IPS-18c (cell line): ENCODE measurements at regions not wholly inside any gene's neighbourhood (a gene's known extent, or its start where the extent isn't known, plus 50 kb on each side); places are given as distances from the start of the nearest gene placed in this dataset.
"Not testable (repeated sequence)": the region's sequence is repeated elsewhere in the genome, so short reads cannot be mapped to it uniquely, and the experiment has no call there.

Experiments used
- H3K4me3 ChIP-seq: 2 replicates; pipeline ENCODE4 v1.7.0; 2013; ENCODE audit warnings: low read depth, mild to moderate bottlenecking, low read length, moderate library complexity; ENCODE audit not compliant: insufficient read depth
- H3K9me3 ChIP-seq: one replicate; pipeline ENCODE4 v1.6.1; 2013; ENCODE audit warnings: mild to moderate bottlenecking, low read length, moderate library complexity; ENCODE audit not compliant: control insufficient read depth, insufficient read depth

DNA sequence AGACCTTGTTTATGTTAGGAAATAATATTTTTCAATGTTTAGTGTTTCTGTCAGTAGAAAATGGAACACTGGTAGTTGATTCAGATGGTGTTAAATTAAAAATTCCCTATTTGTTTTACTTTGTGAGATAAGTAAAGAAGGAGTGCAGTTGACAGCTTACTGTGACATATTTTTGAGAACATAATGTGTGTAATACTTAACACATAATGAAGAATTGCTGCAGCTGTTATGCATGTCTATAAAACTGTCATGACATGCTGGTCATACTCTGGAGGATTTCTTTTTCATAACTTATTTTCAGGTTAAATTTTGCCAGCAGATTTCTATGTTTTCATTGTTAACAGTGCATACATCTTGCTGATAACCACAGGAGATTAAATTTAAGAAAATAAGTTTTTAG is 296.1 kb downstream of the CTH start:
- Histone ChIP-seq H3K9me3 (no peaks in the 10 kb centered on the region), H3K4me3 (no peak overlapping the region)

DNA sequence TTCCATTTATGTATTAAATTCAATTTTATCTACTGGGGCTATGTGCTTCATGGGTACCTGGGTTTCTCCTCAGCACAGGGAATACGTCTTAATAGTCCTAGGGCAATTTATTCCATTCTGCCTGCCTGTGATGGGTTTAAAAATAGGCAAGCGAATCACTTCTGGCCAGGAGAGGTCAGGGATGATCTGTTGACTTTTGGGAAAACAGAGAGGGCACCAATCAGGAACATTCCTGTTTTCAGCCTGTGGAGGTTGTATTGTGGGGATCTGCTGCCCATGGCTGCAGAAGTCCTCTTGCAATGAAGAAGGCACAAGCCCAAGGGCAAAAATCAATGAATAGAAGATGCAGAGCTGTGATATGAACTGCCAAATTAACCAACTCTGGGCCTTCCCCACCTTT is 303.1 kb downstream of the CTH start:
- Histone ChIP-seq H3K9me3 (no peaks in the 10 kb centered on the region), H3K4me3 (no peak overlapping the region)

DNA sequence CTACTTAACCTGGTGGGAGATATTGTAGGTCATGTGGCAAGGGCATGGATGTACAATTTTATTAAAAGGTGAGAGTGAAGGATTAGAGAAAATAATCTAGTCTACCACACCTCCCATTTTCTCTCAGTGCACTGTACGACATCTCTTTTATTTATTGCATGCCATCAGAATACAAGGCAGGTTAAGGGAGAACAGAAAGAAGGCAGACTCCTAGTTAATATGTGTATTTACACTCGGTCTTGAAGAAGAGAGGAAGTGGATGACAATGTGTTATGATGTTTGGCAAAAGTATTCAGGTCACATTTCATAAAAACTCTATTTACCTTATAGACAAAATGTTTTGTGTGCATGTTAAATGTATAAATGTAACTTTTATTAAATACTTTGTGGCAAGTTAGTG is 306.1 kb downstream of the CTH start:
- H3K9me3 ChIP-seq: no peaks in the 10 kb centered on the region

DNA sequence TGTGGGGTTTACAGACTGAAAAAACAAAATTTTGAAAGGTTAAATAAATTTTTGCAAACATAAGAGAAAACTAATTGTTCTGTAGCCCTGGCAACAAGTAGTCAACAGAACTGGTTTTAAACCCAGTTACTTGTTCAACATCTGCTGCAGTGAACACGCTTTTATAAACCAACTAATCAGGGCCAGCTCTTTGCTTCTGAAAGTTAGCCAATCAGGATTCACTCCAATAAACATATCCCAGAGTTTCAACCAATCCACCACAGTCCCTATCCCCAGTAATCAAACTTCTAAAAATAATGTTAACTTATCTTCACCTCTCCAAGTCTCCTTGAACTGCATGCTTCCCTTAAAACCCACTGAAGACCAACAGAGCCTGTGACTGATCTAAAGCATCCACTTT is 306.6 kb downstream of the CTH start:
- H3K4me3 ChIP-seq: no peak overlapping the region

More for the DNA sequence above, 306.1 kb downstream of the CTH start:
- H3K4me3 ChIP-seq: no peak overlapping the region

DNA sequence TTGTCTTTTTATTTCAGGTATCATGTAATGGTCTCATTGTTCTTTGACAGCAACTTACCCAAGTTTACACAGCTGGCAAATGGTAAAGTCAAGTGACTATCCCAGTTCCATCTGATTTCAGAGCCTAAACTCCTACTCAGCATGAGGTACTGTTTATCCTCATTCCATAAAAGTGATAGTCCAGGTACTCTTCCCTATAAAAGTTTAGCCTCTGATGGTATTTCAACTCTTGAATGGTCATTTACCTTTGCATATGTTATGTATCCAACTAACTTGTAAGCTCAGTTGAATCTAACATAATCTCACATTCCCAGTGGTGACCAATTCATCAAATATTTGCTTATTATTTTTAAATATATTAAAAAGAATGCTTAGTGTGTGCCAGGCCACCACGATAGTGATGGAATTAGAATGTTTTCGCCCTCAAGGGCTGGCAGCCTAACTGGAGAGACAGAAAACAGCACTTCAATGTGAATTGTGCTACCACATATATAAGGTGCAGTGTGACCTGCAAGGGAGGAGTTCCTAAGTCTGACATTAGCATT is 307.1 kb downstream of the CTH start:
- no peaks in the 10 kb centered on the region for H3K9me3 ChIP-seq
- H3K4me3 ChIP-seq: no peak overlapping the region

More for the DNA sequence above, 306.6 kb downstream of the CTH start:
- H3K9me3 ChIP-seq: no peaks in the 10 kb centered on the region

DNA sequence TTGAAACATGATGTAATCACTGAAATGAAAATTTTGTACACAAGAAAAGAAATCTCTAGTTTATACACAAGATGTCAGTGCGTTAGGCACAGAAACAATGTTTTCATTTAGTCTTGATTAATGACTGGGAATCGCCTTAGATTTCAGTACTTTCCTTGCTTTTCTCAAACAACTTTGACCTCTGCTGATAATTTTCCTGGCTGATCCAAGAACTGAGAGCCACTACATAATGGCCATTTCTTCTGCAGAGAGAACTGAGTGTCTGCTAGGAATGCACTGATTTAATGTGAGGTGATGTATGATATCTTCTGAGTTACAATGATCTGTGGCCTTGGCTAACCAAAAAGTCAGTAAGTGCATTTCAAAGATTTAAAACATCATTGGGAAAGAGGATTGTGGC is 308.1 kb downstream of the CTH start:
- Histone ChIP-seq H3K9me3 (no peaks in the 10 kb centered on the region), H3K4me3 (no peak overlapping the region)

DNA sequence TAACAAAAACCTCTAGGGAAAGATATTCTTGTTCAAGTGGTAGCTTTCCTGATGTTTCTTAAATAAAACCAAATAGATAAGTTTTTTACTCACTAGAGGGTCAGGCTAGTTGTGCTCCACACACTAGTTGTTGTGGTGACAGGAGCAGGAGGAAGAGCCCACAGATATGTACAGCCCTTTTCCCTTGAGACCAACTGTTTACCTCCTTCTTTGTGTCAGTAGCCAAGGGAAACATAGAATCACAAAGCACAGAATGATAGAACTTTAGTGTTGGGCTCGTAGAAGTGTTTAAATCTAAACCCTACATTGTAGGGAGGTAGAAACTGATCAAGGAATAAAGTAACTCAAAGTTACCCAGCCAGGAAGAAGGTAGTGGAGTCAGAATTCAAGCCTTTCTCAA is 309.0 kb downstream of the CTH start:
- peaks cover 2% of the 10 kb centered on the region for H3K9me3 ChIP-seq
- H3K4me3 ChIP-seq: no peak overlapping the region

DNA sequence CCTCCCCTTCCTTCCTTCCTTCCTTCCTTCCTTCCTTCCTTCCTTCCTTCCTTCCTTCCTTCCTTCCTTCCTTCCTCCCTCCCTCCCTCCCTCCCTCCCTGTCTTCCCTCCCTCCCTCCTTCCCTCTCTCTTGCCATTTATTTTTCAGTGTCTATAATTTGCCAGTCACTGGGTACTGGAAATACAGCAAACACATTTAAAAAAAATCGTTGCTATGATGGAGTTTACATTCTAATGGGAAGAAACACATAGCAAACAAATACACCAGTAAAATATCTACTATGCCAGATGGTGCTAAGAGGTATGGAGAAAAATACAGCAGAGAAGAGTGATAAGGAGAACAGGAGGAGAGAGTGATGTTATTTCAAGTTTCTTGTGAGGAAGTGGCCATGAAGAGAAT is 309.5 kb downstream of the CTH start:
- H3K4me3 ChIP-seq: no peak overlapping the region

DNA sequence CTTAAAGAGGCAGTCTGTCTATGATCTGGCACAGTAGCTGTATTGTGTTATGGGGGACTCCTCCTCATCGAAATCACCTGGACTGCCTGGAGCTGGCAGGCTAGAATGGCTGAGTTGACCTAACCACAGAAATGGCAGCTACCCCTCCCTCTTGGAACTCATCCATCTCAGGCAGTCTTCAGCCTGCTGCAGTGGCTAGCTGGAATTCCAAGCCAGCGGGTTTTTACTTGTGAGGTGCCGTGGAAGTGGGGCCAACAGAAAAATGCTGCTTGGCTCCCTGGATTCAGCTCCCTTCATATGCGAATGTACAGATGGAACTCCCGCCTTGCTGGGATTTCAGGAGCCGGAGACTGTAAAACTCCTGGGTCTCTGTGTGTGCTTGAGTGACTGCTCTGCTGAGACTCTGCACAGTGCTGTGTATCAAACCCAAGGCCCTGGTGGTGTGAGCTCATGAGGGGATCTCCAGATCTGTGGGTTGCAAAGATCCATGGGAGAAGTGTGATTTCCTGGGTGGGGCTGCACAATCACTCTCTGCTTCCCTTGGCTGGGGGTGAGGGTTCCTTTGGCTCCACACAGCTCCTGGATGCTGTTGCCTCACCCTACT is 316.9 kb downstream of the CTH start:
- Histone ChIP-seq H3K9me3 (peaks cover 6% of the 10 kb centered on the region), H3K4me3 (no peak overlapping the region)

More for the DNA sequence above, 309.5 kb downstream of the CTH start:
- peaks cover 2% of the 10 kb centered on the region for H3K9me3 ChIP-seq

DNA sequence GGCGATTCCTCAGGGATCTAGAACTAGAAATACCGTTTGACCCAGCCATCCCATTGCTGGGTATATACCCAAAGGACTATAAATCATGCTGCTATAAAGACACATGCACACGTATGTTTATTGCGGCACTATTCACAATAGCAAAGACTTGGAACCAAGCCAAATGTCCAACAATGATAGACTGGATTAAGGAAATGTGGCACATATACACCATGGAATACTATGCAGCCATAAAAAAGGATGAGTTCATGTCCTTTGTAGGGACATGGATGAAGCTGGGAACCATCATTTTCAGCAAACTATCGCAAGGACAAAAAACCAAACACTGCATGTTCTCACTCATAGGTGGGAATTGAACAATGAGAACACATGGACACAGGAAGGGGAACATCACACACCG is 311.1 kb downstream of the PTGER3 start:
- H3K4me3 ChIP-seq, H3K9me3 ChIP-seq: not testable (repeated sequence)

DNA sequence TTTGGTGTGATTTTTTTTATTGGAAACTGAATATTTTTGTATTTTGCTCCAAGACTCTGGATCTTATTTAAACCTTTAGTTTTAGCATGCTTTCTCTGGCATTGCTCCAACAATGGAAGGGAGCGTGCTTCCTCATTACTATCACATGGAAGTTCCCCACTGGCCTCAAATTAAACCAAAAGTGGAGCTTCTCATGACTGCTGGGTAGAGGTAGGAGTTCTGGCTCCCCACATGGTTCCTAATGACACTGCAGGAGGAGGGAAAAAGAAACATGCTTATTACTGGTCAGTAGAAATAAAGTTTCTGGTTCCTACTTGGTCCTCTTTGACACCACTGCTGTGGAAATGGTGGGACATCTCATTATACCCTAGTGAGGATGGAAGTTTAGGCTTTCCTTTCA is 310.5 kb downstream of the PTGER3 start:
- Histone ChIP-seq H3K9me3 (no peaks in the 10 kb centered on the region), H3K4me3 (no peak overlapping the region)

DNA sequence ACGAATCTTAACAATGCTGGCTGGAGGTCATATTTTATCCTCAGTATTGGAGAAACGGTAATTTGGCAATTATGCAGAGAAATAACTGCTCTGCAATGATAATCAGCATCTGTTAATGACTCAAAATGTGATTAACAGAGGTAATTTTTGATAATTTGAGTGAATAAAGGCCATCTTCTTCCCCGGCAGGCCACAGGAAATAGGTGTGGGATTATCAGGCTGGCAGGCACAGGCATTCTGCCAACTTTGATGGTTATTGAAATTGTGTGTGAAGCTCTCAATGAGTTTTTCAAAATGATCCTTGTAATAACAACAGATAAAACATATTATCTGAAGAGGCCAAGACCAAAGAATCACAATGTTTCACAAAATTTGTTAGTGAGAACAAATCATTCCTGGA is 309.0 kb downstream of the PTGER3 start:
- Histone ChIP-seq H3K4me3 (no peak overlapping the region), H3K9me3 (no peaks in the 10 kb centered on the region)

DNA sequence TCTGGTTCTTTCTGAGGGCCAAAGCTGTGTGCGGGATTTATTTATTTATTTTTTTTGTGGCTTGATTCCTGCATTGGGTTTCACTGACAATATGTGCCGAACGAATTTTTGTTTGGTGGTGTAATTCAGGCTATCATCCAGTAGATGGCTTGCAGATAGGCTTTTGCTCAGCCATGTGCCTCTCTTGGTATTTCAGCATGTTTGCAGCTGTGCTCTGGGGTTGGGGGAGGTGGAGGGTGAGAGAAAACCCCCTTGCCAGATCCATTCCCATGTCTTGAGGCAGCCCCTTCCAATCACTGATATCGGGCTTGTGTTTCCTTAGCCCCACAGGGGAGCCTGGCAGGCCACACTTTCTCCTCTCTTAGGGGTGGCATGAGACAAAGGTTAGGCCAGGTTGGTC is 302.4 kb downstream of the PTGER3 start:
- Histone ChIP-seq H3K4me3 (no peak overlapping the region), H3K9me3 (no peaks in the 10 kb centered on the region)

DNA sequence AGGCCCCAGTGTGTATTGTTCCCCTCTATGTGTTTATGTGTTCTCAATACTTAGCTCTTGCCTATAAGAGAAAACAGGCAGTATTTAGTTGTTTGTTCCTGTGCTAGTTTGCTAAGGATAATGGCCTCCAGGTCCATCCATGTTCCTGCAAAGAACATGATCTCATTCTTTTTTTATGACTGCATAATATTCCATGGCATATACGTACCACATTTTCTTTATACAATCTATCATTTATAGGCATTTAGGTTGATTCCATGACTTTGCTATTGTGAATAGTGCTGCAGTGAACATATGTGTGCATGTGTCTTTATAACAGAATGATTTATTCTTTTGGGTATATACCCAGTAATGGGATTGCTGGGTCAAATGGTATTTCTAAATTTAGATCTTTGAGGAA is 301.6 kb downstream of the PTGER3 start:
- H3K9me3 ChIP-seq, H3K4me3 ChIP-seq: not testable (repeated sequence)

DNA sequence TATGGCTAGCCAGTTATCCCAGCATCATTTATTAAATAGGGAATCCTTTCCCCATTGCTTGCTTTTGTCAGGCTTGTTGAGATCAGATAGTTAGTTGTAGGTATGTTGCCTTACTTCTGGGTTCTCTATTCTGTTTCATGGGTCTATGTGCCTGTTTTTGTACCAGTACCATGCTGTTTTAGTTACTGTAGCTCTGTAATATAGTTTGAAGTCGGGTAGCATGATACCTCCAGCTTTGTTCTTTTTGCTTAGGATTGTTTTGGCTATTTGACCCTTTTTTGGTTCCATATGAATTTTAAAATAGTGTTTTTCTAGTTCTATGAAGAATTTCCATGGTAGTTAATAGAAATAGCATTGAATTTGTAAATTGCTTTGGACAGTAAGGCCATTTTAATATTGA is 300.5 kb downstream of the PTGER3 start:
- not testable (repeated sequence) for H3K9me3 ChIP-seq, H3K4me3 ChIP-seq

DNA sequence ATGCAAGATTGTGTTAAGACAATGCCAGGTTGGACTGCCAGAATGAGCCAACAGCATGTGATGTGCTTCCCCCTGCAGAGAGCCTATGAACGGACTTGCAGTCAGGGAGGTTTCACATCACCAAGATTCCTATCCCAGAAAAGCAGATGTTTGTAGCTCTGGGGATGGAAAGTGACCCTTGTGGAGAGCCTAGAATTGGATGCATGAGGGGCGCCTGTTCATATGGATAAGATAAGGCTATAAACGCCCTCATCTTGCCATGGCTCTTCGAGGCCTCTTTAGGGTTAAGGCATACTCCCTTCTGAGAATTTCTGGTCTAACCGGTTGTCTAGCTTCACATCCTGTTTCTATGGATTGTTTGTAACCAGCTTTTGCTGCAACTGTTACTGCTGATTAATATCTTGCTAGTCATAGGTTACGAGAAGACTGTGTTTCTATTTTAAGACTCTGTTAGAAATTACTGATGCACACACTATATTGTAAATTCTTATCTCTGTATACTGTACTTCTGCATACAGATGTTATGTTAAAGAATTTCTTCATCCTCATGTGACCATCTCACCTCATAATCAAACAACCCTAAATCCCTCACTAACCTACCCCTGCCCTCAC is 295.8 kb downstream of the PTGER3 start:
- not testable (repeated sequence) for H3K4me3 ChIP-seq, H3K9me3 ChIP-seq

DNA sequence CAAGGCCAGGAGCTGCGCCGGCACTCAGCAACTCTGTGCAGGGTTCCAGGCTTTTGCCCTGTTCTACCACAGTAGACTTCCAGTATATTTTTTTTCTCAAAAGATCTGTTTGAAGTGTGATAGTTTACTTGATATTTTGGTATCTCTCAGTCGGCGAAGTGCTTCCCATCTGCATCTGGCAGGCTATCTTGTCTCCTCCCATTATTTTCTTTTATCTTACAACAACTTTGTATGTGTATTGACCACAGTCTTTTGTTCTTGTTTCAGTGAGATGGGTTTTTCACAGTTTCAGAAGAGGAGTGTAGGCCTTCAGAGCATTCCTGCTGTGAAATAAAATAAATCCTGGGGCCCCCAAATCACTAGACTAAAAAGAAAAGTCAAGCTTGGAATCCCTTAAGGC is 292.9 kb downstream of the PTGER3 start:
- Histone ChIP-seq H3K9me3 (peaks cover 3% of the 10 kb centered on the region), H3K4me3 (no peak overlapping the region)

DNA sequence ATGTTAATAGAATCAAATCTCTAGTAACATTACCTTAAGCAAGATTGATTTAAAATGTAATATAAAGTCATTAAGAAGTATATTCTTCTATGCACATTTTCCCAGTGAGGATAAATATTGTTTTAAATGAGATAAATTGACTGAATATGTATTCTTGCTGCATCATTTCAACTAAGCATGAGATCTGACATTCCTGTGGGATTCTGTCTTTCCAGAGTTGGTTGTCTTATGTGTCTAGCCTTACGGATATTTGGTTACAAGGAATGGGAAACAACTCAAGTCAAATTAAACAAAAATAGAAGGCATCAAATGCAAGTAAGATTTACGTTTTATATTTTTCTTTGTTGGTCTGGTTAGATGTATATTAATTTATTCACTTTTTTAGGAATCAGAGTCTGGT is 287.5 kb downstream of the PTGER3 start:
- H3K9me3 ChIP-seq: no peaks in the 10 kb centered on the region

DNA sequence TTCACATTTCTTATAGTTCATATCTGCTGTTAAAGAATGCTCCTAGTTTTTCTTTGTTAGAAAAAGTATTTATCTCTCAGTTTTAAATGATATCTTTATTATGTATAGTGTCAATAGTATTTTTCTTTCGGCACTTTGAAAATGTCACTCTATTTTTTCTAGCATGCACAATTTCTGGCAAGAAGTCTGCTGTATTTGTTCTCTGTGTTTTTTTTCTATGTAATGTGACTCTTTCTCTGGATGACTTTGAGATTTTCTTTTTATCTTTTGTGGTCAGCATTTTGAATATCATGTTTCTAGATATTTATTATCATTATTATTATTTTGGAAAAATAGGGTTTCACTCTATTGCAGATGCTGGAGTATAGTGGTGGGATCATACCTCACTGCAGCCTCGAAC is 285.2 kb downstream of the PTGER3 start:
- Histone ChIP-seq H3K9me3 (no peaks in the 10 kb centered on the region), H3K4me3 (no peak overlapping the region)

More for the DNA sequence above, 287.5 kb downstream of the PTGER3 start:
- no peak overlapping the region for H3K4me3 ChIP-seq
